ENCODE measurements at regions not wholly inside any gene's neighbourhood (a gene's known extent, or its start where the extent isn't known, plus 50 kb on each side); places are given as distances from the start of the nearest gene placed in this dataset.

DNA sequence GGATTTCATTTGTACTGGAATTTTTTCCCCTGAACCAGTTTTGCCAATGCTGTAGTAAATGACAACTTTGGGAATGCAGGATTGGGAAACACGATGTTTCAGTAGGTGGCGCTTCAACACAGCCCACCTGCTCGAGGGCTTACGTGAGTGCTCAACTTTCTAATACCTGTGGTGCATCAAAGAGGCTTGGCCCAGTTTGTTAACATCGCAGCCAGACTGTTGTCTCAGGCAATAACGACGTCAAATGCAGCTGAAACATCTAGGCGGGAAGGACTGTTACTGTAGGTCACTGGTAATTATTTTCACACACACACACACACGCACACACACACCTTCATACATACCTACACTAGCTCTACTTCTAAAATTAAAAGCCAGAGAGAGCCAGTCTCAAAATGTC lies 815.5 kb upstream of the SLC35B3 start:
- TF ChIP-seq, protein P1, sequence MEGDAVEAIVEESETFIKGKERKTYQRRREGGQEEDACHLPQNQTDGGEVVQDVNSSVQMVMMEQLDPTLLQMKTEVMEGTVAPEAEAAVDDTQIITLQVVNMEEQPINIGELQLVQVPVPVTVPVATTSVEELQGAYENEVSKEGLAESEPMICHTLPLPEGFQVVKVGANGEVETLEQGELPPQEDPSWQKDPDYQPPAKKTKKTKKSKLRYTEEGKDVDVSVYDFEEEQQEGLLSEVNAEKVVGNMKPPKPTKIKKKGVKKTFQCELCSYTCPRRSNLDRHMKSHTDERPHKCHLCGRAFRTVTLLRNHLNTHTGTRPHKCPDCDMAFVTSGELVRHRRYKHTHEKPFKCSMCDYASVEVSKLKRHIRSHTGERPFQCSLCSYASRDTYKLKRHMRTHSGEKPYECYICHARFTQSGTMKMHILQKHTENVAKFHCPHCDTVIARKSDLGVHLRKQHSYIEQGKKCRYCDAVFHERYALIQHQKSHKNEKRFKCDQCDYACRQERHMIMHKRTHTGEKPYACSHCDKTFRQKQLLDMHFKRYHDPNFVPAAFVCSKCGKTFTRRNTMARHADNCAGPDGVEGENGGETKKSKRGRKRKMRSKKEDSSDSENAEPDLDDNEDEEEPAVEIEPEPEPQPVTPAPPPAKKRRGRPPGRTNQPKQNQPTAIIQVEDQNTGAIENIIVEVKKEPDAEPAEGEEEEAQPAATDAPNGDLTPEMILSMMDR (IDR thresholded peaks at IDR 0.05; ENCODE audit: insufficient read depth, low read depth, low read length), result peak; percentile 64
- TF ChIP-seq EZH2 (IDR thresholded peaks at IDR 0.05; ENCODE audit: insufficient read depth, low read length), result no peak
